IMR-90 (cell line): ENCODE measurements at regions not wholly inside any gene's neighbourhood (a gene's known extent, or its start where the extent isn't known, plus 50 kb on each side); places are given as distances from the start of the nearest gene placed in this dataset.

Source experiments
- BHLHE40 ChIP-seq: fragments of 150-350 bp; IDR thresholded peaks from 2 replicates; pipeline ENCODE4 v1.6.1; 2016; ENCODE audit warnings: mild to moderate bottlenecking, low read depth, low read length
- CEBPB ChIP-seq: IDR thresholded peaks from 2 replicates; pipeline ENCODE4 v1.6.1; 2012; ENCODE audit warnings: low read depth, low read length, improper control_type of control experiment
- CTCF ChIP-seq: conservative IDR thresholded peaks from 2 replicates; pipeline ENCODE4 v1.5.1; 2012; ENCODE audit warnings: mild to moderate bottlenecking, low read depth, low read length, improper control_type of control experiment
- ELK1 ChIP-seq: fragments of 150-350 bp; IDR thresholded peaks from 2 replicates; pipeline ENCODE4 v1.6.1; 2016; ENCODE audit warnings: low read depth, mild to moderate bottlenecking, low read length, moderate library complexity, borderline replicate concordance
- MAZ ChIP-seq: IDR thresholded peaks from 2 replicates; pipeline ENCODE4 v1.6.1; 2012; ENCODE audit warnings: low read depth, mild to moderate bottlenecking, low read length, improper control_type of control experiment, moderate library complexity, borderline replicate concordance
- MXI1 ChIP-seq: IDR thresholded peaks from 2 replicates; pipeline ENCODE4 v1.6.1; 2012; ENCODE audit warnings: low read depth, mild to moderate bottlenecking, low read length, moderate library complexity, borderline replicate concordance
- NFE2L2 ChIP-seq: fragments of 150-350 bp; IDR thresholded peaks from 2 replicates; pipeline ENCODE4 v1.6.1; 2016; ENCODE audit warnings: low read depth, mild to moderate bottlenecking, low read length
- POLR2A ChIP-seq: IDR thresholded peaks from 2 replicates; pipeline ENCODE4 v1.6.1; 2012; ENCODE audit warnings: mild to moderate bottlenecking, low read depth, low read length
- RAD21 ChIP-seq: IDR thresholded peaks from 2 replicates; pipeline ENCODE4 v1.6.1; 2012; ENCODE audit warnings: low read length, improper control_type of control experiment
- RFX5 ChIP-seq: IDR thresholded peaks from 2 replicates; pipeline ENCODE4 v1.8.0; 2012; ENCODE audit warnings: low read depth, mild to moderate bottlenecking, low read length, moderate library complexity
- SMC3 ChIP-seq: fragments of 150-350 bp; IDR thresholded peaks from 2 replicates; pipeline ENCODE4 v1.6.1; 2016; ENCODE audit warnings: low read depth, mild to moderate bottlenecking, antibody characterized with exemption, low read length, moderate library complexity
- USF2 ChIP-seq: fragments of 150-350 bp; IDR thresholded peaks from 2 replicates; pipeline ENCODE4 v1.6.1; 2017; ENCODE audit warnings: mild to moderate bottlenecking, antibody characterized with exemption, low read length, low read depth

- TF ChIP-seq BHLHE40 (no peak), CEBPB (no peak), POLR2A (no peak), CTCF (no peak), SMC3 (no peak), USF2 (no peak), MAZ (no peak), RFX5 (no peak), NFE2L2 (no peak), ELK1 (no peak), MXI1 (no peak), RAD21 (no peak)
Measured at GRCh38 chr21:43312751-43313169, 114.2 kb downstream of the SIK1 start.
